KMS-11 (cell line): ENCODE measurements at regions not wholly inside any gene's neighbourhood (a gene's known extent, or its start where the extent isn't known, plus 50 kb on each side); places are given as distances from the start of the nearest gene placed in this dataset.

Experiments
- H2AFZ ChIP-seq: fragments of 200-600 bp; sonication (generic); 2 replicates; pipeline ENCODE4 v1.6.1; 2016; ENCODE audit warnings: antibody characterized with exemption, mixed run types, low read depth
- H3K27ac ChIP-seq: fragments of 200-600 bp; sonication (generic); 2 replicates; pipeline ENCODE4 v1.6.1; 2016; ENCODE audit warnings: mild to moderate bottlenecking, mixed run types
- H3K27me3 ChIP-seq: fragments of 200-600 bp; sonication (generic); 2 replicates; pipeline ENCODE4 v1.6.1; 2017; ENCODE audit warnings: mild to moderate bottlenecking, low read depth, mixed run types, moderate library complexity; ENCODE audit not compliant: insufficient read depth
- H3K36me3 ChIP-seq: fragments of 200-600 bp; sonication (generic); 2 replicates; pipeline ENCODE4 v1.6.1; 2017; ENCODE audit warnings: mild to moderate bottlenecking, mixed run types; ENCODE audit not compliant: insufficient read depth
- H3K4me1 ChIP-seq: fragments of 200-600 bp; sonication (generic); 2 replicates; pipeline ENCODE4 v1.6.1; 2016; ENCODE audit warnings: mild to moderate bottlenecking, low read depth, mixed run types; ENCODE audit not compliant: poor library complexity, severe bottlenecking
- H3K4me2 ChIP-seq: fragments of 200-600 bp; sonication (generic); 2 replicates; pipeline ENCODE4 v1.7.0; 2016; ENCODE audit warnings: mild to moderate bottlenecking, mixed run types
- H3K4me3 ChIP-seq: fragments of 200-600 bp; sonication (generic); IDR thresholded peaks from 2 replicates; pipeline ENCODE4 v1.6.1; 2017; ENCODE audit warnings: low read depth, low read length, mixed read lengths; ENCODE audit not compliant: insufficient read depth
- H3K79me2 ChIP-seq: fragments of 200-600 bp; sonication (generic); 2 replicates; pipeline ENCODE4 v1.6.1; 2016; ENCODE audit warnings: low read depth, mixed run types; ENCODE audit not compliant: insufficient read depth
- H3K9ac ChIP-seq: fragments of 200-600 bp; sonication (generic); 2 replicates; pipeline ENCODE4 v1.6.1; 2016; ENCODE audit warnings: mild to moderate bottlenecking, mixed run types
- H4K20me1 ChIP-seq: fragments of 200-600 bp; sonication (generic); 2 replicates; pipeline ENCODE4 v1.6.1; 2016; ENCODE audit warnings: mild to moderate bottlenecking, mixed run types; ENCODE audit not compliant: insufficient read depth
- CTCF ChIP-seq: fragments of 200-600 bp; sonication (generic); conservative IDR thresholded peaks from 2 replicates; pipeline ENCODE4 v1.6.1; 2017; ENCODE audit warnings: low read depth, mild to moderate bottlenecking, antibody characterized with exemption, low read length, moderate library complexity, mixed read lengths

- TF ChIP-seq CTCF: no peak
- Histone ChIP-seq H3K36me3 (no peaks in the 10 kb centered on the region), H3K27ac (no peak overlapping the region), H2AFZ (no peak overlapping the region), H4K20me1 (no peaks in the 10 kb centered on the region), H3K9ac (no peak overlapping the region), H3K4me3 (no peak overlapping the region), H3K4me2 (no peak overlapping the region), H3K79me2 (no peaks in the 10 kb centered on the region), H3K4me1 (no peaks in the 10 kb centered on the region), H3K27me3 (no peaks in the 10 kb centered on the region)
These were observed 439.3 kb upstream of the DAB2 start for GRCh38 chr5:39863926-39864552.

GRCh38 chr5:39857041-39857440 lies 432.3 kb upstream of the DAB2 start:
- Histone ChIP-seq H3K27ac (no peak overlapping the region), H3K36me3 (no peaks in the 10 kb centered on the region), H3K79me2 (no peaks in the 10 kb centered on the region), H3K27me3 (no peaks in the 10 kb centered on the region), H3K9ac (no peak overlapping the region), H3K4me2 (no peak overlapping the region), H3K4me3 (no peak overlapping the region), H2AFZ (no peak overlapping the region), H4K20me1 (no peaks in the 10 kb centered on the region), H3K4me1 (no peaks in the 10 kb centered on the region)
- TF ChIP-seq CTCF: no peak

GRCh38 chr5:39854771-39855410 lies 430.1 kb upstream of the DAB2 start:
- no peak for TF ChIP-seq CTCF
- Histone ChIP-seq H2AFZ (no peak overlapping the region), H3K4me2 (no peak overlapping the region), H3K36me3 (no peaks in the 10 kb centered on the region), H4K20me1 (no peaks in the 10 kb centered on the region), H3K4me3 (no peak overlapping the region), H3K79me2 (no peaks in the 10 kb centered on the region), H3K27me3 (no peaks in the 10 kb centered on the region), H3K4me1 (no peaks in the 10 kb centered on the region), H3K27ac (no peak overlapping the region), H3K9ac (no peak overlapping the region)

- H3K27me3 ChIP-seq: no peaks in the 10 kb centered on the region
- H3K4me2 ChIP-seq: no peak overlapping the region
- H3K4me3 ChIP-seq: no peak overlapping the region
- H3K27ac ChIP-seq: no peak overlapping the region
- H3K79me2 ChIP-seq: no peaks in the 10 kb centered on the region
- no peak overlapping the region for H3K9ac ChIP-seq
- H2AFZ ChIP-seq: no peak overlapping the region
- no peak for TF ChIP-seq CTCF
- no peaks in the 10 kb centered on the region for H3K4me1 ChIP-seq
- H3K36me3 ChIP-seq: no peaks in the 10 kb centered on the region
- H4K20me1 ChIP-seq: no peaks in the 10 kb centered on the region
These were observed 425.5 kb upstream of the DAB2 start for GRCh38 chr5:39850291-39850690.
